Activated naive CD8-positive, alpha-beta T cell treated with anti-CD3 and anti-CD28 coated beads, Interleukin-2, amount 50 U/mL, for 24 hours (primary cell): ENCODE measurements at regions not wholly inside any gene's neighbourhood (a gene's known extent, or its start where the extent isn't known, plus 50 kb on each side); places are given as distances from the start of the nearest gene placed in this dataset.

Experiments used
- ATAC-seq: fragments of 150-1000 bp; cut with Tn5 transposase; one replicate; pipeline ENCODE4 v1.10.0; 2021
- DNase-seq: peaks from one replicate; pipeline ENCODE4 v3.0.0; 2021
- H3K27ac Mint-ChIP-seq: one replicate; pipeline ENCODE4 v1.8.0; 2021; ENCODE audit warnings: mild to moderate bottlenecking, mixed read lengths
- H3K27me3 Mint-ChIP-seq: one replicate; pipeline ENCODE4 v1.8.0; 2021; ENCODE audit warnings: mixed read lengths
- H3K36me3 Mint-ChIP-seq: one replicate; pipeline ENCODE4 v1.8.0; 2021; ENCODE audit warnings: low read depth, mixed read lengths
- H3K4me1 Mint-ChIP-seq: one replicate; pipeline ENCODE4 v1.8.0; 2021; ENCODE audit warnings: mixed read lengths
- H3K4me3 Mint-ChIP-seq: one replicate; pipeline ENCODE4 v1.8.0; 2021; ENCODE audit warnings: mild to moderate bottlenecking, moderate library complexity, mixed read lengths
- H3K9me3 Mint-ChIP-seq: one replicate; pipeline ENCODE4 v1.8.0; 2021; ENCODE audit warnings: mixed read lengths

DNA sequence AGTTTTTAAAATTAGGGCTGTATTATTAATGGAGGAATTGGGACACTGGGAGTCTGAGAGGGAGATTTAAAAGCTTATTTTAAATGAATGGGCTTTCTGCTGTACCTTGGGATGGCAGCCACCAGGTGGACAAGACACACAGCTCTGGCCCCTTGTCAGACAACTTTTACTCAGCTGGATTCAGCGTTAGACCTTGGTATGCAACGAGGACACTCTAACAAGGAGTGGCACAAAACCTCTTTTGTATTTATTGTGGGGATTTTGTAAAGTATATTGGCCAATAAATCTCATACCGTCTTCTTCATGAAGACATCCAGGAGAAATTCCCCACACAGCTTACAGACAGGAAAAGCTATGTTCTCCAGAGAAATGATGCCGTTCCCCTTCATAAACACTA, 105.7 kb downstream of the LCA5 start:
- Mint-ChIP-seq H3K36me3 (no peaks in the 10 kb centered on the region), H3K27ac (no peak overlapping the region), H3K9me3 (no peaks in the 10 kb centered on the region), H3K4me1 (no peaks in the 10 kb centered on the region), H3K27me3 (no peaks in the 10 kb centered on the region), H3K4me3 (no peak overlapping the region)
- ATAC-seq (no peak), DNase-seq (no peak)

GRCh38 chr6:79430913-79431536, 106.2 kb downstream of the LCA5 start:
- Mint-ChIP-seq H3K36me3 (no peaks in the 10 kb centered on the region), H3K27ac (no peak overlapping the region), H3K4me3 (no peak overlapping the region), H3K9me3 (no peaks in the 10 kb centered on the region), H3K4me1 (no peaks in the 10 kb centered on the region), H3K27me3 (no peaks in the 10 kb centered on the region)
- ATAC-seq, result no peak
- no peak for DNase-seq

- Mint-ChIP-seq H3K9me3 (no peaks in the 10 kb centered on the region), H3K4me1 (no peaks in the 10 kb centered on the region), H3K4me3 (no peak overlapping the region)
Observed at GRCh38 chr6:79427721-79428120, 109.5 kb downstream of the LCA5 start.

GRCh38 chr6:79426625-79427278, 110.5 kb downstream of the LCA5 start:
- DNase-seq (no peak), ATAC-seq (no peak)
- Mint-ChIP-seq H3K4me3 (no peak overlapping the region), H3K27ac (no peak overlapping the region), H3K9me3 (no peaks in the 10 kb centered on the region), H3K27me3 (peaks cover 4% of the 10 kb centered on the region), H3K4me1 (no peaks in the 10 kb centered on the region), H3K36me3 (no peaks in the 10 kb centered on the region)

More at GRCh38 chr6:79427721-79428120, 109.5 kb downstream of the LCA5 start:
- Mint-ChIP-seq H3K27ac (no peak overlapping the region), H3K36me3 (no peaks in the 10 kb centered on the region), H3K27me3 (peaks cover 4% of the 10 kb centered on the region)
- DNase-seq, result no peak
- no peak for ATAC-seq

DNA sequence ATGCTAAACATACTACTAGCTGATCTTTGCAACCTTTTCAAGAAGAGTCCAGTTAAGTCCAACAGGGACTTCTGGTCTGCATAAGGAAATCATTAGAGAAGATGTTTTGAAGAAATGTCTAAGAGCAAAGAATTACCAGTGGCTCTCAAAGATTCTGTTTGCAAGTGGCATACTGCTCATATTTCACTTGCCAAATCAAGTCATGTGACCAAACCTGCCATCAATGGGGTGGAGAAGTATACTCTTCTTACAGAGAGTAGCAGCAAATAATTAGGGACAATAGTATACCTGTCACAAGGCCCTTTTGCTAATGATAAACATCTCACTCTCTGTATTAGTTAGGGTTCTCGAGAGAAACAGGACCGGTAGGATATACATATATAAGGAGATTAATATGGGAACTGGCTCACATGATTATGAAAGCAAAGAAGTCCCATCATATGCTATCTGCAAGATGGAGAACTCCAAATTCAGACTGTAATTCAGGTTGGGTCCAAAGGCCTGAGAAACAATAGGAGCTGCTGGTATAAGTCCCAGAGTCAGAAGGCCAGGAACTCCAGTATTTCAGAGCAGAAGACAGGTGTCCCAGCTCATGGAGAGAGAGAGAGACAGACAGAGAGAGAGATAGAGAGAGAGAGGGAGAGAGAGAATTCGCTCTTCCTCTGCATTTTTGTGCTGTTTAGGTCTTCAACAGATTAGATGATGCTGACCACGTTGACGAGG, 111.5 kb downstream of the LCA5 start:
- H3K4me1 Mint-ChIP-seq, result no peaks in the 10 kb centered on the region
- no peaks in the 10 kb centered on the region for H3K36me3 Mint-ChIP-seq
- H3K27me3 Mint-ChIP-seq, result peaks cover 4% of the 10 kb centered on the region
- no peaks in the 10 kb centered on the region for H3K9me3 Mint-ChIP-seq
- ATAC-seq, result no peak
- no peak overlapping the region for H3K4me3 Mint-ChIP-seq
- no peak overlapping the region for H3K27ac Mint-ChIP-seq
- DNase-seq, result no peak

DNA sequence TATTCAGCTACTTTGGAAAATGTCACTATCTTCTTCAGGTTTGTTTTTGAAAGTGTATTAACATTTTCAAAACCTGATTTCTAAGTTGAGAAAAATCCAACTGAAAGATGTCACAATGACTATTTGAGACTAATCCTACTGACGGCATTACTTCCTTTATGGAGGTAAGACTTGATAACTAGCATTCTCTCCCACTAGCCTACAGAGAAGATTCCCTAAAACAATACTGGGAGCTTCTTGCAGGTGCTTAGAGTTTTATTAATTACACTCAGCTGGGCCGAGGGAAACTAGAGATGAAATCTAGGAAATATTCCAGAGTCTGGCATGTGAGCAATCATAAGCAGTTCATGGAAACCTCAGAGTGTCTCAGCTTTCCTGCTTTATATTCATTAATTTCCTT, 114.0 kb downstream of the LCA5 start:
- H3K36me3 Mint-ChIP-seq, result no peaks in the 10 kb centered on the region
- DNase-seq, result no peak
- H3K27ac Mint-ChIP-seq, result no peak overlapping the region

GRCh38 chr6:79422666-79423065, 114.6 kb downstream of the LCA5 start:
- ATAC-seq, result no peak
- no peak overlapping the region for H3K27ac Mint-ChIP-seq
- no peaks in the 10 kb centered on the region for H3K4me1 Mint-ChIP-seq
- no peaks in the 10 kb centered on the region for H3K9me3 Mint-ChIP-seq
- DNase-seq, result no peak
- H3K4me3 Mint-ChIP-seq, result no peak overlapping the region
- H3K36me3 Mint-ChIP-seq, result no peaks in the 10 kb centered on the region
- peaks cover 4% of the 10 kb centered on the region for H3K27me3 Mint-ChIP-seq

More for the DNA sequence above, 114.0 kb downstream of the LCA5 start:
- Mint-ChIP-seq H3K27me3 (peaks cover 4% of the 10 kb centered on the region), H3K4me1 (no peaks in the 10 kb centered on the region), H3K4me3 (no peak overlapping the region), H3K9me3 (no peaks in the 10 kb centered on the region)
- ATAC-seq, result no peak

DNA sequence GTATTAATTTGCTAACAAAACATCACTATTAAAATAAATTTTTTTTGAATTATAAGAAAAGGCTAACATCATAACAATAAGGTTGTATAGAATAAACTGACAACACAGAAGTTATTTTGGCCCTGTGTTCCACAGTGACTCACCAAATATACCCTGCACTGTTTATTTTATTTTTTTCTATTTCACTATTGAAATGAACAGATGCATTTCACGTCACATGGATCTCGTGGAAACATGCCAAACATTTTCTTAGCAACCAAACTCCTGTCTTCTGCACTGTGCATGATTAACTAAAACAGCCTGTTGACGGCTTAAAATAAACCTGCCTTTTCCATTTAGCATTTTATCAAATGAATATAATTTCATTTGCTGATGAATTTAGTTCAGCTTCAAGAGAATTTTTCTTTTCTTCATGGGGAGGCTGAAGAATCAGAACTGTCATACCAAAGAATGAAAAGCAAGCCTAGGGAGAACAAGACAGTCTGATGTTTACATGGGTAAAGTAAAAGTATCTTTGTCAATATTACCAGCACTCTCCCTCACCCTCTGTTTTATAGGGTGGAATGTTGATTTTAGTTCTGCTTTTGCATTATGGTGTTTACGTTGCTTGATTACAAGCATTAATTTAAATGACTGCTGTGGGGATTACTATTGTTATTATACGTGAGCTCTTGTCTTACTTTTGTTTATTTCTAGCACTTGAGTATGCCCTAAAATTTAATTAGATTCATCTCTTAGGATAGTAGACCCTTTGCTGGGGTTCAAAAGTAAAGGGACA, 115.3 kb downstream of the LCA5 start:
- H3K27me3 Mint-ChIP-seq, result peaks cover 4% of the 10 kb centered on the region
- H3K4me3 Mint-ChIP-seq, result no peak overlapping the region
- H3K27ac Mint-ChIP-seq, result no peak overlapping the region
- H3K36me3 Mint-ChIP-seq, result no peaks in the 10 kb centered on the region
- ATAC-seq (no peak), DNase-seq (no peak)
- no peaks in the 10 kb centered on the region for H3K4me1 Mint-ChIP-seq
- H3K9me3 Mint-ChIP-seq, result no peaks in the 10 kb centered on the region

DNA sequence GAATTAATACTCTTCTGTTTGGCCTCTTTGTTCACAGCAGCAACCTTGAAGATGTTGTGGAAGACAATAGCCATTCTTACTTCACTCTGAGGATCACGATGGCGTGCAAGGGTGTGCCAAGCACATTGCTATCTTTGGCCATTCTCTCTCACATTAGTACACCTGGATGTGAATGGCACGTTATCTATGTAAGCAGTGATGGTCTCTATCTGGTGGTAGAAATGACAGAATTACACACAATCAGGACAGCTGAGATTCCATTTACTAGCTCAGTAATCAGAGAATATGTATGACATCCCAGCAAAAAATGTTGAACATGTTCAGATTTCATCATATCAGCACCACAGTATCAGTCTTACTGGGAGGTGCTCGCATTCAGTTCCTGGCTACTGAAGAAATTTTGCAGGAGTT, 116.2 kb downstream of the LCA5 start:
- no peak for ATAC-seq
- no peak for DNase-seq

GRCh38 chr6:79420054-79420453, 117.2 kb downstream of the LCA5 start:
- Mint-ChIP-seq H3K27ac (no peak overlapping the region), H3K4me1 (no peaks in the 10 kb centered on the region), H3K4me3 (no peak overlapping the region), H3K36me3 (no peaks in the 10 kb centered on the region), H3K27me3 (peaks cover 4% of the 10 kb centered on the region), H3K9me3 (no peaks in the 10 kb centered on the region)
- ATAC-seq (no peak), DNase-seq (no peak)

More for the DNA sequence above, 116.2 kb downstream of the LCA5 start:
- Mint-ChIP-seq H3K27me3 (peaks cover 4% of the 10 kb centered on the region), H3K36me3 (no peaks in the 10 kb centered on the region), H3K4me1 (no peaks in the 10 kb centered on the region), H3K9me3 (no peaks in the 10 kb centered on the region), H3K4me3 (no peak overlapping the region), H3K27ac (no peak overlapping the region)

- ATAC-seq (no peak), DNase-seq (no peak)
- Mint-ChIP-seq H3K4me3 (no peak overlapping the region), H3K27ac (no peak overlapping the region), H3K27me3 (no peaks in the 10 kb centered on the region), H3K9me3 (no peaks in the 10 kb centered on the region), H3K4me1 (no peaks in the 10 kb centered on the region), H3K36me3 (no peaks in the 10 kb centered on the region)
Observed at GRCh38 chr6:79416931-79417330, 120.3 kb downstream of the LCA5 start.

DNA sequence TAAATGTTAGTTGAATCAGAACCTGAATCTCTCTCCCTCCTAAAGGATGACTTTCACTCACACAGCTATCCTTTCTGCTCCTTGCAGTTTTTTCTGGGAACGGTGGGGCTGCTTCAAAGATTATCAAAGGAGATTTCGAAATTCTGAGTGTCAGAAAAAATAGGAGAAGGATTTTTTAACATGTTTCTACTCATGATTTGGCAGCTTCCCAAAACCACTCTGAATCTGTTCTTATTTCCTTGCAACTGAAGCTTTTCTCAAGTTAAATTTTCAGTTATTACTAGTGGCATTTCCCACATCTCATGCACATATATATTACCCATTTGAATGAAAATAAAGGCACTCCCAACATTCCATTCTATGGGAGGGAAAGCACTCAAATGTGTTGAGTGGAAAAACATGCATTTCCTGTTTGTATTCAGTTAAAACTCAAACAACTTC, 123.6 kb downstream of the LCA5 start:
- no peak for ATAC-seq
- DNase-seq, result no peak
- H3K4me1 Mint-ChIP-seq, result no peaks in the 10 kb centered on the region
- no peaks in the 10 kb centered on the region for H3K9me3 Mint-ChIP-seq
- no peak overlapping the region for H3K27ac Mint-ChIP-seq
- no peak overlapping the region for H3K4me3 Mint-ChIP-seq
- no peaks in the 10 kb centered on the region for H3K27me3 Mint-ChIP-seq
- no peaks in the 10 kb centered on the region for H3K36me3 Mint-ChIP-seq

- Mint-ChIP-seq H3K9me3 (no peaks in the 10 kb centered on the region), H3K27ac (no peak overlapping the region), H3K4me1 (no peaks in the 10 kb centered on the region), H3K4me3 (no peak overlapping the region), H3K36me3 (no peaks in the 10 kb centered on the region), H3K27me3 (no peaks in the 10 kb centered on the region)
- DNase-seq (no peak), ATAC-seq (no peak)
Observed at GRCh38 chr6:79410806-79411205, 126.4 kb downstream of the LCA5 start.

GRCh38 chr6:79408256-79408974, 128.8 kb downstream of the LCA5 start:
- H3K27ac Mint-ChIP-seq, result no peak overlapping the region
- no peaks in the 10 kb centered on the region for H3K27me3 Mint-ChIP-seq
- DNase-seq, result no peak
- no peaks in the 10 kb centered on the region for H3K9me3 Mint-ChIP-seq
- ATAC-seq, result no peak
- no peak overlapping the region for H3K4me3 Mint-ChIP-seq
- no peaks in the 10 kb centered on the region for H3K36me3 Mint-ChIP-seq
- no peaks in the 10 kb centered on the region for H3K4me1 Mint-ChIP-seq
